OCI-LY7 (cell line): ENCODE measurements at regions not wholly inside any gene's neighbourhood (a gene's known extent, or its start where the extent isn't known, plus 50 kb on each side); places are given as distances from the start of the nearest gene placed in this dataset.

ENCODE experiments used
- BruUV-seq: library from RNA; stranded (reverse); fragments of 400-500 nt; replicated peaks from 2 replicates; lab custom pipeline; 2021; lab: Mats Ljungman, UMichigan
- CTCF ChIA-PET: fragments of 300-600 bp; sonication (Branson Sonifier 250); formaldehyde crosslinking; loops from one replicate; lab custom pipeline; 2022; ENCODE audit warnings: antibody characterized with exemption; ENCODE audit not compliant: unreplicated experiment; lab: Charles Lee
- POLR2A ChIA-PET: fragments of 300-600 bp; sonication (Branson Sonifier 250); formaldehyde crosslinking; loops from one replicate; lab custom pipeline; 2022; ENCODE audit warnings: antibody characterized with exemption; lab: Charles Lee
- DNase-seq: peaks from one replicate; pipeline ENCODE4 v3.0.0-alpha.2; 2015; ENCODE audit warnings: low spot score
- H2AFZ ChIP-seq: fragments of 200-600 bp; sonication (generic), shearing (Covaris generic); 2 replicates; pipeline ENCODE4 v1.6.1; 2014; ENCODE audit warnings: mild to moderate bottlenecking, antibody characterized with exemption, low read length, moderate library complexity
- H3K27ac ChIP-seq: fragments of 200-600 bp; sonication (generic); 2 replicates; pipeline ENCODE4 v1.5.1; 2014; ENCODE audit warnings: mixed run types, low read depth, mild to moderate bottlenecking, moderate library complexity, low read length, inconsistent platforms; ENCODE audit not compliant: poor library complexity, severe bottlenecking
- H3K36me3 ChIP-seq: fragments of 200-600 bp; sonication (generic); 2 replicates; pipeline ENCODE4 v1.6.1; 2014; ENCODE audit warnings: mild to moderate bottlenecking, antibody characterized with exemption, low read length, moderate library complexity, mixed read lengths; ENCODE audit not compliant: insufficient read depth
- H3K4me1 ChIP-seq: fragments of 200-600 bp; sonication (generic); 2 replicates; pipeline ENCODE4 v1.5.1; 2014; ENCODE audit warnings: mild to moderate bottlenecking, low read length; ENCODE audit not compliant: insufficient read depth, poor library complexity, severe bottlenecking
- H3K4me2 ChIP-seq: fragments of 200-600 bp; sonication (generic); 2 replicates; pipeline ENCODE4 v1.6.1; 2014; ENCODE audit warnings: mild to moderate bottlenecking, low read length
- H3K4me3 ChIP-seq: fragments of 200-600 bp; sonication (generic); 2 replicates; pipeline ENCODE4 v1.5.1; 2014; ENCODE audit warnings: mild to moderate bottlenecking, low read depth, low read length; ENCODE audit not compliant: poor library complexity, severe bottlenecking
- H3K79me2 ChIP-seq: fragments of 200-600 bp; sonication (generic); 2 replicates; pipeline ENCODE4 v1.6.1; 2016; ENCODE audit warnings: low read depth, mild to moderate bottlenecking, low read length, moderate library complexity, mixed read lengths; ENCODE audit not compliant: insufficient read depth
- H3K9me2 ChIP-seq: fragments of 200-600 bp; sonication (generic); 2 replicates; pipeline ENCODE4 v1.6.1; 2016; ENCODE audit warnings: mild to moderate bottlenecking, low read length, mixed read lengths; ENCODE audit not compliant: insufficient read depth
- H3K9me3 ChIP-seq: fragments of 200-600 bp; sonication (generic); 2 replicates; pipeline ENCODE4 v1.6.1; 2014; ENCODE audit warnings: mild to moderate bottlenecking, mixed run types, low read length, mixed read lengths
- H4K20me1 ChIP-seq: fragments of 200-600 bp; sonication (generic); 2 replicates; pipeline ENCODE4 v1.6.1; 2014; ENCODE audit warnings: mild to moderate bottlenecking, antibody characterized with exemption, low read length, moderate library complexity, mixed read lengths; ENCODE audit not compliant: insufficient read depth
- CTCF ChIP-seq: fragments of 200-600 bp; sonication (generic); conservative IDR thresholded peaks from 2 replicates; pipeline ENCODE4 v1.5.1; 2014; ENCODE audit warnings: mild to moderate bottlenecking, antibody characterized with exemption, low read length, moderate library complexity, mixed read lengths
- EZH2phosphoT487 ChIP-seq: fragments of 200-600 bp; sonication (generic); IDR thresholded peaks from 2 replicates; pipeline ENCODE4 v1.6.1; 2018; ENCODE audit warnings: low read depth, borderline replicate concordance, mild to moderate bottlenecking, mixed run types, antibody characterized with exemption, low read length, moderate library complexity, mixed read lengths
- intact Hi-C: fragments of 100-400 bp; cut with micrococcal nuclease; formaldehyde crosslinking; loops from one replicate; pipeline ENCODE4 v1.10.0; 2022; ENCODE audit not compliant: unreplicated experiment

- ChIA-PET POLR2A (no interaction called here), CTCF (no interaction called here)
- intact Hi-C loops = no loop called here
Observed at GRCh38 chr2:145253492-145253891, 733.6 kb upstream of the ZEB2 start.

GRCh38 chr2:145245268-145245870 lies 725.5 kb upstream of the ZEB2 start:
- H3K9me2 ChIP-seq = no peaks in the 10 kb centered on the region
- intact Hi-C loops = no loop called here
- no peak overlapping the region for H3K4me3 ChIP-seq
- TF ChIP-seq EZH2phosphoT487 (no peak), CTCF (no peak)
- no peak overlapping the region for H3K27ac ChIP-seq
- no peak for DNase-seq
- no peak overlapping the region for H2AFZ ChIP-seq
- no peaks in the 10 kb centered on the region for H3K79me2 ChIP-seq
- no TSS peak for BruUV-seq
- no peaks in the 10 kb centered on the region for H3K4me1 ChIP-seq
- H3K4me2 ChIP-seq = no peak overlapping the region
- POLR2A ChIA-PET = interaction anchor here (0.9 kb wide), 1 partner anchor 91 kb away, joined by 3 read pairs; no protein-coding TSS in a partner anchor
- H4K20me1 ChIP-seq = no peaks in the 10 kb centered on the region
- no peaks in the 10 kb centered on the region for H3K36me3 ChIP-seq
- CTCF ChIA-PET = no interaction called here
- no peaks in the 10 kb centered on the region for H3K9me3 ChIP-seq

More at GRCh38 chr2:145253492-145253891, 733.6 kb upstream of the ZEB2 start:
- no peak for DNase-seq
- BruUV-seq = no TSS peak
- no peak overlapping the region for H2AFZ ChIP-seq
- no peak overlapping the region for H3K4me3 ChIP-seq
- no peaks in the 10 kb centered on the region for H3K36me3 ChIP-seq
- no peaks in the 10 kb centered on the region for H3K9me2 ChIP-seq
- no peaks in the 10 kb centered on the region for H3K9me3 ChIP-seq
- H3K4me2 ChIP-seq = no peak overlapping the region
- no peaks in the 10 kb centered on the region for H3K4me1 ChIP-seq
- TF ChIP-seq CTCF (no peak), EZH2phosphoT487 (no peak)
- H4K20me1 ChIP-seq = no peaks in the 10 kb centered on the region
- no peak overlapping the region for H3K27ac ChIP-seq
- H3K79me2 ChIP-seq = no peaks in the 10 kb centered on the region

GRCh38 chr2:145235312-145235711 lies 715.4 kb upstream of the ZEB2 start:
- H4K20me1 ChIP-seq = no peaks in the 10 kb centered on the region
- H3K36me3 ChIP-seq = no peaks in the 10 kb centered on the region
- H3K4me3 ChIP-seq = no peak overlapping the region
- no peaks in the 10 kb centered on the region for H3K79me2 ChIP-seq
- no peak for DNase-seq
- no TSS peak for BruUV-seq
- H3K9me3 ChIP-seq = no peaks in the 10 kb centered on the region
- H3K4me1 ChIP-seq = no peaks in the 10 kb centered on the region
- ChIA-PET CTCF (no interaction called here), POLR2A (no interaction called here)
- no peak overlapping the region for H3K27ac ChIP-seq
- no peak overlapping the region for H2AFZ ChIP-seq
- H3K4me2 ChIP-seq = no peak overlapping the region
- no peaks in the 10 kb centered on the region for H3K9me2 ChIP-seq
- TF ChIP-seq CTCF = no peak
- TF ChIP-seq EZH2phosphoT487 = no peak
- intact Hi-C loops = no loop called here
